ENCODE measurements at regions not wholly inside any gene's neighbourhood (a gene's known extent, or its start where the extent isn't known, plus 50 kb on each side); places are given as distances from the start of the nearest gene placed in this dataset.

GRCh38 chr3:74500257-74500656 lies 114.2 kb downstream of the CNTN3 start:
- intact Hi-C loops (cut with micrococcal nuclease; ENCODE audit: unreplicated experiment) = no loop called here
- Mint-ChIP-seq H3K27ac (ENCODE audit: unreplicated experiment) (no peak overlapping the region), H3K36me3 (ENCODE audit: insufficient read depth, unreplicated experiment) (no peaks in the 10 kb centered on the region), H3K27me3 (ENCODE audit: unreplicated experiment) (no peaks in the 10 kb centered on the region), H3K4me3 (ENCODE audit: low read depth, unreplicated experiment) (no peak overlapping the region), H3K9me3 (ENCODE audit: low read depth, unreplicated experiment) (peaks cover 6% of the 10 kb centered on the region), H3K4me1 (ENCODE audit: low read depth, unreplicated experiment) (no peaks in the 10 kb centered on the region)
- no TSS peak for BruUV-seq (replicated peaks)
- TF ChIP-seq CTCF (IDR thresholded peaks at IDR 0.05; ENCODE audit: unreplicated experiment) = no peak
- no peak for DNase-seq
- CTCF ChIA-PET = no interaction called here

GRCh38 chr3:74491874-74492273 lies 122.6 kb downstream of the CNTN3 start:
- H3K27ac Mint-ChIP-seq (ENCODE audit: unreplicated experiment) = no peak overlapping the region
- H3K4me3 Mint-ChIP-seq (ENCODE audit: low read depth, unreplicated experiment) = no peak overlapping the region
- intact Hi-C loops (cut with micrococcal nuclease; ENCODE audit: unreplicated experiment) = no loop called here
- DNase-seq = no peak
- no peaks in the 10 kb centered on the region for H3K4me1 Mint-ChIP-seq (ENCODE audit: low read depth, unreplicated experiment)
- no TSS peak for BruUV-seq (replicated peaks)
- no peaks in the 10 kb centered on the region for H3K9me3 Mint-ChIP-seq (ENCODE audit: low read depth, unreplicated experiment)
- CTCF ChIA-PET = no interaction called here
- no peaks in the 10 kb centered on the region for H3K36me3 Mint-ChIP-seq (ENCODE audit: insufficient read depth, unreplicated experiment)
- TF ChIP-seq CTCF (IDR thresholded peaks at IDR 0.05; ENCODE audit: unreplicated experiment) = no peak
- no peaks in the 10 kb centered on the region for H3K27me3 Mint-ChIP-seq (ENCODE audit: unreplicated experiment)

- BruUV-seq (replicated peaks) = no TSS peak
- H3K4me3 Mint-ChIP-seq (ENCODE audit: low read depth, unreplicated experiment) = no peak overlapping the region
Measured at GRCh38 chr3:74489050-74489792, 125.2 kb downstream of the CNTN3 start.

GRCh38 chr3:74479915-74480314 lies 134.5 kb downstream of the CNTN3 start:
- TF ChIP-seq CTCF (IDR thresholded peaks at IDR 0.05; ENCODE audit: unreplicated experiment) = no peak
- intact Hi-C loops (cut with micrococcal nuclease; ENCODE audit: unreplicated experiment) = no loop called here
- Mint-ChIP-seq H3K36me3 (ENCODE audit: insufficient read depth, unreplicated experiment) (no peaks in the 10 kb centered on the region), H3K4me3 (ENCODE audit: low read depth, unreplicated experiment) (no peak overlapping the region), H3K4me1 (ENCODE audit: low read depth, unreplicated experiment) (no peaks in the 10 kb centered on the region), H3K27ac (ENCODE audit: unreplicated experiment) (no peak overlapping the region), H3K9me3 (ENCODE audit: low read depth, unreplicated experiment) (peaks cover 9% of the 10 kb centered on the region), H3K27me3 (ENCODE audit: unreplicated experiment) (no peaks in the 10 kb centered on the region)
- no peak for DNase-seq
- CTCF ChIA-PET = no interaction called here
- no TSS peak for BruUV-seq (replicated peaks)

More at GRCh38 chr3:74489050-74489792, 125.2 kb downstream of the CNTN3 start:
- H3K36me3 Mint-ChIP-seq (ENCODE audit: insufficient read depth, unreplicated experiment) = no peaks in the 10 kb centered on the region
- no peaks in the 10 kb centered on the region for H3K27me3 Mint-ChIP-seq (ENCODE audit: unreplicated experiment)
- no peak for DNase-seq
- H3K9me3 Mint-ChIP-seq (ENCODE audit: low read depth, unreplicated experiment) = no peaks in the 10 kb centered on the region
- no peak for TF ChIP-seq CTCF (IDR thresholded peaks at IDR 0.05; ENCODE audit: unreplicated experiment)
- CTCF ChIA-PET = no interaction called here
- H3K4me1 Mint-ChIP-seq (ENCODE audit: low read depth, unreplicated experiment) = no peaks in the 10 kb centered on the region
- H3K27ac Mint-ChIP-seq (ENCODE audit: unreplicated experiment) = no peak overlapping the region
- intact Hi-C loops (cut with micrococcal nuclease; ENCODE audit: unreplicated experiment) = no loop called here

Data from Calu3 (cell line).